PC-3 (cell line): ENCODE measurements at regions not wholly inside any gene's neighbourhood (a gene's known extent, or its start where the extent isn't known, plus 50 kb on each side); places are given as distances from the start of the nearest gene placed in this dataset.

Source experiments
- ATAC-seq: fragments of 200-7000 bp; cut with Tn5 transposase; 2 replicates; pipeline ENCODE4 v1.9.1; 2020; ENCODE audit warnings: mild to moderate bottlenecking, moderate library complexity
- BruUV-seq: library from RNA; stranded (reverse); fragments of 400-500 nt; replicated peaks from 2 replicates; lab custom pipeline; 2021; lab: Mats Ljungman, UMichigan
- CTCF ChIA-PET: fragments of 300-600 bp; sonication (Branson Sonifier 250); formaldehyde crosslinking; loops from one replicate; lab custom pipeline; 2022; ENCODE audit warnings: antibody characterized with exemption; lab: Charles Lee
- POLR2A ChIA-PET: fragments of 300-600 bp; sonication (Branson Sonifier 250); formaldehyde crosslinking; loops from one replicate; lab custom pipeline; 2022; ENCODE audit warnings: antibody characterized with exemption; ENCODE audit not compliant: unreplicated experiment; lab: Charles Lee
- DNase-seq: peaks from one replicate; pipeline ENCODE4 v3.0.0-alpha.2; 2015
- H2AFZ ChIP-seq: fragments of 300-600 bp; sonication (generic); 2 replicates; pipeline ENCODE4 v1.6.0; 2016; ENCODE audit warnings: antibody characterized with exemption, low read length
- H3F3A ChIP-seq: fragments of 300-600 bp; sonication (generic); one replicate; pipeline ENCODE4 v1.6.0; 2017; ENCODE audit warnings: antibody characterized with exemption, low read length, control low read depth, mild to moderate bottlenecking; ENCODE audit not compliant: unreplicated experiment
- H3K27ac ChIP-seq: fragments of 300-600 bp; sonication (generic); 2 replicates; pipeline ENCODE4 v1.5.1; 2016; ENCODE audit warnings: mild to moderate bottlenecking, low read length
- H3K27me3 ChIP-seq: fragments of 300-600 bp; sonication (generic); 2 replicates; pipeline ENCODE4 v1.6.1; 2016; ENCODE audit warnings: low read length, mixed read lengths
- H3K36me3 ChIP-seq: fragments of 300-600 bp; sonication (generic); 2 replicates; pipeline ENCODE4 v1.6.1; 2016; ENCODE audit warnings: low read depth, mixed run types, low read length, mixed read lengths
- H3K4me1 ChIP-seq: fragments of 300-600 bp; sonication (generic); 2 replicates; pipeline ENCODE4 v1.5.1; 2016; ENCODE audit warnings: low read length; ENCODE audit not compliant: insufficient read depth
- H3K4me2 ChIP-seq: fragments of 300-600 bp; sonication (generic); 2 replicates; pipeline ENCODE4 v1.6.0; 2016; ENCODE audit warnings: low read length
- H3K4me3 ChIP-seq: fragments of 300-600 bp; sonication (generic); 2 replicates; pipeline ENCODE4 v1.5.1; 2016; ENCODE audit warnings: mild to moderate bottlenecking, low read length, mixed read lengths
- H3K79me2 ChIP-seq: fragments of 300-600 bp; sonication (generic); 2 replicates; pipeline ENCODE4 v1.6.1; 2017; ENCODE audit warnings: low read length, mixed read lengths
- H3K9ac ChIP-seq: fragments of 300-600 bp; sonication (generic); 2 replicates; pipeline ENCODE4 v1.6.0; 2016; ENCODE audit warnings: mild to moderate bottlenecking, low read length
- H3K9me2 ChIP-seq: fragments of 300-600 bp; sonication (generic); replicated peaks from 2 replicates; pipeline ENCODE4 v1.6.1; 2016; ENCODE audit warnings: mixed run types, low read length, mixed read lengths
- H3K9me3 ChIP-seq: fragments of 300-600 bp; sonication (generic); 2 replicates; pipeline ENCODE4 v1.6.1; 2016; ENCODE audit warnings: low read length, mixed read lengths
- H4K20me1 ChIP-seq: fragments of 300-600 bp; sonication (generic); 2 replicates; pipeline ENCODE4 v1.6.1; 2016; ENCODE audit warnings: low read length, mixed read lengths
- EZH2 ChIP-seq: fragments of 300-600 bp; sonication (generic); IDR thresholded peaks from one replicate; pipeline ENCODE4 v1.6.1; 2017; ENCODE audit warnings: antibody characterized with exemption, mild to moderate bottlenecking, low read length; ENCODE audit not compliant: unreplicated experiment
- EZH2phosphoT487 ChIP-seq: fragments of 300-600 bp; sonication (generic); IDR thresholded peaks from 2 replicates; pipeline ENCODE4 v1.6.1; 2018; ENCODE audit warnings: mild to moderate bottlenecking, antibody characterized with exemption, low read length, borderline replicate concordance
- intact Hi-C: fragments of 100-400 bp; cut with micrococcal nuclease; formaldehyde crosslinking; loops from 2 replicates; pipeline ENCODE4 v1.9.0; 2023
- TF ChIP-seq, protein P1 (sequence below): fragments of 300-600 bp; sonication (generic); conservative IDR thresholded peaks from 2 replicates; pipeline ENCODE4 v1.5.1; 2017; ENCODE audit warnings: antibody characterized with exemption, low read depth, mild to moderate bottlenecking, low read length

- CTCF ChIA-PET, result no interaction called here
- no peak overlapping the region for H3K4me3 ChIP-seq
- H4K20me1 ChIP-seq, result no peaks in the 10 kb centered on the region
- no peaks in the 10 kb centered on the region for H3K79me2 ChIP-seq
- H3K9me2 ChIP-seq, result no peaks in the 10 kb centered on the region
- ATAC-seq, result no peak
- no peaks in the 10 kb centered on the region for H3K9me3 ChIP-seq
- POLR2A ChIA-PET, result no interaction called here
- no peak overlapping the region for H3K4me2 ChIP-seq
- no peaks in the 10 kb centered on the region for H3K27me3 ChIP-seq
- no peak overlapping the region for H2AFZ ChIP-seq
- no TSS peak for BruUV-seq
- DNase-seq, result no peak
- intact Hi-C loops, result no loop called here
- H3K27ac ChIP-seq, result no peak overlapping the region
- H3K36me3 ChIP-seq, result no peaks in the 10 kb centered on the region
- H3F3A ChIP-seq, result no peaks in the 10 kb centered on the region
- no peaks in the 10 kb centered on the region for H3K4me1 ChIP-seq
- H3K9ac ChIP-seq, result no peak overlapping the region
- TF ChIP-seq EZH2phosphoT487 (no peak), EZH2 (no peak)
- TF ChIP-seq, protein P1, sequence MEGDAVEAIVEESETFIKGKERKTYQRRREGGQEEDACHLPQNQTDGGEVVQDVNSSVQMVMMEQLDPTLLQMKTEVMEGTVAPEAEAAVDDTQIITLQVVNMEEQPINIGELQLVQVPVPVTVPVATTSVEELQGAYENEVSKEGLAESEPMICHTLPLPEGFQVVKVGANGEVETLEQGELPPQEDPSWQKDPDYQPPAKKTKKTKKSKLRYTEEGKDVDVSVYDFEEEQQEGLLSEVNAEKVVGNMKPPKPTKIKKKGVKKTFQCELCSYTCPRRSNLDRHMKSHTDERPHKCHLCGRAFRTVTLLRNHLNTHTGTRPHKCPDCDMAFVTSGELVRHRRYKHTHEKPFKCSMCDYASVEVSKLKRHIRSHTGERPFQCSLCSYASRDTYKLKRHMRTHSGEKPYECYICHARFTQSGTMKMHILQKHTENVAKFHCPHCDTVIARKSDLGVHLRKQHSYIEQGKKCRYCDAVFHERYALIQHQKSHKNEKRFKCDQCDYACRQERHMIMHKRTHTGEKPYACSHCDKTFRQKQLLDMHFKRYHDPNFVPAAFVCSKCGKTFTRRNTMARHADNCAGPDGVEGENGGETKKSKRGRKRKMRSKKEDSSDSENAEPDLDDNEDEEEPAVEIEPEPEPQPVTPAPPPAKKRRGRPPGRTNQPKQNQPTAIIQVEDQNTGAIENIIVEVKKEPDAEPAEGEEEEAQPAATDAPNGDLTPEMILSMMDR, result no peak
Observed at GRCh38 chr3:68162644-68163043, 508.2 kb upstream of the SUCLG2 start.

- intact Hi-C loops, result no loop called here
- no peaks in the 10 kb centered on the region for H3K36me3 ChIP-seq
- ATAC-seq, result no peak
- no peak overlapping the region for H3K4me3 ChIP-seq
- no peaks in the 10 kb centered on the region for H3F3A ChIP-seq
- H3K79me2 ChIP-seq, result no peaks in the 10 kb centered on the region
- H3K4me1 ChIP-seq, result no peaks in the 10 kb centered on the region
- no peak for TF ChIP-seq EZH2
- TF ChIP-seq, protein P1, result no peak
- TF ChIP-seq EZH2phosphoT487, result no peak
- no peaks in the 10 kb centered on the region for H3K27me3 ChIP-seq
- H3K27ac ChIP-seq, result no peak overlapping the region
- no TSS peak for BruUV-seq
- CTCF ChIA-PET, result no interaction called here
- no peak for DNase-seq
- no peak overlapping the region for H2AFZ ChIP-seq
- POLR2A ChIA-PET, result no interaction called here
- H3K9ac ChIP-seq, result no peak overlapping the region
- no peak overlapping the region for H3K4me2 ChIP-seq
- H4K20me1 ChIP-seq, result no peaks in the 10 kb centered on the region
- H3K9me2 ChIP-seq, result no peaks in the 10 kb centered on the region
- no peaks in the 10 kb centered on the region for H3K9me3 ChIP-seq
Observed at GRCh38 chr3:68151359-68151758, 496.9 kb upstream of the SUCLG2 start.

DNA sequence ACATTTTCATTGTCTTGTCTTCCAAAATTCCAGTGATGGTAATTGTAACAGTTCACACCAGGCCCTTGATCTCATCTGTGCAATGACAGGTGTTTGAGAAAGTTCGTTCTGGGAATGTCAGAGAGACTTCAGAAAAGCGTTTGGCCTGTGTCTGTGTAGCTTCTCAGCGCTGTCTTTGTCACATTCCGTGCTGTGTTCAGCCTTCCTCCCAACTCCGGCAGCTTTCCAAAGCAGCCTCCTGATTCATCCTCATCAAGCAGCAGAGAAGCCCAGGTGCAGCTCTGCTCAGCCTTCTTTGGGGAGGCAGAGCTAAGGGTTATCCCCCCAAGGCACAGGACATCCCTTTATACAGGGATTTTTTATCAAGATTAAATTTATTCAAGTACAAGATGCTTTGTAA lies 494.0 kb upstream of the SUCLG2 start:
- Histone ChIP-seq H3K27ac (no peak overlapping the region), H3K9me3 (no peaks in the 10 kb centered on the region), H3K4me2 (no peak overlapping the region), H2AFZ (no peak overlapping the region), H3F3A (no peaks in the 10 kb centered on the region), H3K9me2 (no peaks in the 10 kb centered on the region), H3K36me3 (no peaks in the 10 kb centered on the region), H4K20me1 (no peaks in the 10 kb centered on the region), H3K27me3 (no peaks in the 10 kb centered on the region), H3K9ac (no peak overlapping the region), H3K4me1 (no peaks in the 10 kb centered on the region), H3K79me2 (no peaks in the 10 kb centered on the region), H3K4me3 (no peak overlapping the region)
- POLR2A ChIA-PET, result no interaction called here
- intact Hi-C loops, result no loop called here
- CTCF ChIA-PET, result no interaction called here
- DNase-seq (no peak), ATAC-seq (no peak)
- BruUV-seq, result no TSS peak
- TF ChIP-seq EZH2 (no peak), EZH2phosphoT487 (no peak)
- TF ChIP-seq, protein P1, result no peak
